Ectodermal cell (in vitro differentiated cells): ENCODE measurements at regions not wholly inside any gene's neighbourhood (a gene's known extent, or its start where the extent isn't known, plus 50 kb on each side); places are given as distances from the start of the nearest gene placed in this dataset.

Source experiments
- H3K27ac ChIP-seq: 2 replicates; pipeline ENCODE4 v1.7.0; 2013; ENCODE audit warnings: mild to moderate bottlenecking, low read depth, low read length; ENCODE audit not compliant: insufficient read depth, poor library complexity, severe bottlenecking
- H3K27me3 ChIP-seq: 2 replicates; pipeline ENCODE4 v1.7.0; 2013; ENCODE audit warnings: mild to moderate bottlenecking, low read length; ENCODE audit not compliant: insufficient read depth, control insufficient read depth, poor library complexity, severe bottlenecking
- H3K36me3 ChIP-seq: one replicate; pipeline ENCODE4 v1.7.0; 2013; ENCODE audit warnings: low read length; ENCODE audit not compliant: control insufficient read depth, insufficient read depth
- H3K4me1 ChIP-seq: one replicate; pipeline ENCODE4 v1.7.0; 2013; ENCODE audit warnings: low read length; ENCODE audit not compliant: control insufficient read depth, insufficient read depth
- H3K4me3 ChIP-seq: 2 replicates; pipeline ENCODE4 v1.7.0; 2013; ENCODE audit warnings: low read depth, low read length, control low read depth; ENCODE audit not compliant: insufficient read depth
- H3K9me3 ChIP-seq: 2 replicates; pipeline ENCODE4 v1.7.0; 2013; ENCODE audit warnings: mild to moderate bottlenecking, low read length, moderate library complexity; ENCODE audit not compliant: control insufficient read depth
- WGBS, 2 experiments: methylation state at CpG; one replicate each; pipeline ENCODE4 v1.1.7; 2013; ENCODE audit warnings: missing lambda C conversion rate in 2 of 2; 5-methylcytosine and 5-hydroxymethylcytosine counted together

- no peak overlapping the region for H3K27ac ChIP-seq
- no peaks in the 10 kb centered on the region for H3K9me3 ChIP-seq
- 88 to 100% methylated on average over 2 of the region's 2 CpGs for WGBS, 2 experiments
- H3K4me1 ChIP-seq = no peaks in the 10 kb centered on the region
- no peak overlapping the region for H3K4me3 ChIP-seq
- H3K36me3 ChIP-seq = no peaks in the 10 kb centered on the region
- no peaks in the 10 kb centered on the region for H3K27me3 ChIP-seq
These were observed 80.9 kb upstream of the GRIK2 start for GRCh38 chr6:101312652-101313051.

- Histone ChIP-seq H3K27ac (no peak overlapping the region), H3K4me3 (no peak overlapping the region), H3K4me1 (no peaks in the 10 kb centered on the region), H3K36me3 (no peaks in the 10 kb centered on the region), H3K27me3 (no peaks in the 10 kb centered on the region), H3K9me3 (no peaks in the 10 kb centered on the region)
- WGBS, 2 experiments = 81 to 82% methylated on average over 2 of the region's 2 CpGs
These were observed 70.6 kb upstream of the GRIK2 start for GRCh38 chr6:101322921-101323320.

- Histone ChIP-seq H3K4me1 (no peaks in the 10 kb centered on the region), H3K27me3 (no peaks in the 10 kb centered on the region), H3K27ac (no peak overlapping the region), H3K36me3 (no peaks in the 10 kb centered on the region), H3K4me3 (no peak overlapping the region), H3K9me3 (no peaks in the 10 kb centered on the region)
These were observed 67.1 kb upstream of the GRIK2 start for GRCh38 chr6:101326411-101326810.

GRCh38 chr6:101341926-101342325, 51.6 kb upstream of the GRIK2 start:
- WGBS, 2 experiments = 100% methylated on average over 1 of the region's 1 CpG; no CpG with 5 or more reads in 1 of the 2 experiments
- no peaks in the 10 kb centered on the region for H3K27me3 ChIP-seq
- no peaks in the 10 kb centered on the region for H3K4me1 ChIP-seq
- no peak overlapping the region for H3K27ac ChIP-seq
- no peak overlapping the region for H3K4me3 ChIP-seq
- H3K36me3 ChIP-seq = no peaks in the 10 kb centered on the region
- H3K9me3 ChIP-seq = no peaks in the 10 kb centered on the region
